SK-N-SH treated with all-trans-retinoic acid at 6 μM for 48 hours (cell line): ENCODE measurements at regions not wholly inside any gene's neighbourhood (a gene's known extent, or its start where the extent isn't known, plus 50 kb on each side); places are given as distances from the start of the nearest gene placed in this dataset.

Experiments used
- ATAC-seq: fragments of 200-7000 bp; cut with Tn5 transposase; 3 replicates; pipeline ENCODE4 v1.9.1; 2020; ENCODE audit warnings: mild to moderate bottlenecking, moderate library complexity
- CREB5 ChIP-seq: fragments of 250-450 bp; sonication (Bioruptor Pico); IDR thresholded peaks from 2 replicates; pipeline ENCODE4 v1.5.1; 2020; ENCODE audit warnings: low read depth, mild to moderate bottlenecking, moderate library complexity
- CSDC2 ChIP-seq: fragments of 250-450 bp; sonication (Bioruptor Pico); IDR thresholded peaks from 2 replicates; pipeline ENCODE4 v1.5.0; 2020; ENCODE audit warnings: mild to moderate bottlenecking, moderate library complexity
- CSRNP3 ChIP-seq: fragments of 250-450 bp; sonication (Bioruptor Pico); IDR thresholded peaks from 2 replicates; pipeline ENCODE4 v1.5.1; 2021; ENCODE audit warnings: mild to moderate bottlenecking, moderate library complexity
- ISL1 ChIP-seq: fragments of 250-450 bp; sonication (Bioruptor Pico); IDR thresholded peaks from 2 replicates; pipeline ENCODE4 v2.1.2; 2022; ENCODE audit warnings: mild to moderate bottlenecking, moderate library complexity
- OSR1 ChIP-seq: fragments of 250-450 bp; sonication (Bioruptor Pico); IDR thresholded peaks from 2 replicates; pipeline ENCODE4 v1.8.0; 2022; ENCODE audit warnings: moderate library complexity, mild to moderate bottlenecking, inconsistent platforms
- PATZ1 ChIP-seq: fragments of 250-450 bp; sonication (Bioruptor Pico); IDR thresholded peaks from 2 replicates; pipeline ENCODE4 v1.8.0; 2020; ENCODE audit warnings: mild to moderate bottlenecking, moderate library complexity, borderline replicate concordance
- POU6F1 ChIP-seq: fragments of 250-450 bp; sonication (Bioruptor Pico); IDR thresholded peaks from 2 replicates; pipeline ENCODE4 v1.8.0; 2021; ENCODE audit warnings: low read depth, mild to moderate bottlenecking, moderate library complexity, borderline replicate concordance
- PPARA ChIP-seq: fragments of 250-450 bp; sonication (Bioruptor Pico); IDR thresholded peaks from 2 replicates; pipeline ENCODE4 v1.5.0; 2020; ENCODE audit warnings: mild to moderate bottlenecking, borderline replicate concordance
- RARB ChIP-seq: fragments of 250-450 bp; sonication (Bioruptor Pico); IDR thresholded peaks from 2 replicates; pipeline ENCODE4 v1.8.0; 2021; ENCODE audit warnings: mild to moderate bottlenecking, moderate library complexity
- SNAI2 ChIP-seq: fragments of 250-450 bp; sonication (Bioruptor Pico); IDR thresholded peaks from 2 replicates; pipeline ENCODE4 v1.5.0; 2020; ENCODE audit warnings: mild to moderate bottlenecking, moderate library complexity
- TSHZ2 ChIP-seq: fragments of 250-450 bp; sonication (Bioruptor Pico); IDR thresholded peaks from 2 replicates; pipeline ENCODE4 v1.5.0; 2020; ENCODE audit warnings: mild to moderate bottlenecking, moderate library complexity
- ZC3H10 ChIP-seq: fragments of 250-450 bp; sonication (Bioruptor Pico); IDR thresholded peaks from 2 replicates; pipeline ENCODE4 v1.5.1; 2021; ENCODE audit warnings: mild to moderate bottlenecking, moderate library complexity
- ZFP3 ChIP-seq: fragments of 250-450 bp; sonication (Bioruptor Pico); IDR thresholded peaks from 2 replicates; pipeline ENCODE4 v1.5.0; 2020; ENCODE audit warnings: mild to moderate bottlenecking, moderate library complexity
- ZFP30 ChIP-seq: fragments of 450-650 bp; formaldehyde crosslinking; IDR thresholded peaks from 2 replicates; pipeline ENCODE4 v1.5.0; 2022; ENCODE audit warnings: mild to moderate bottlenecking, moderate library complexity
- ZNF565 ChIP-seq: fragments of 450-650 bp; formaldehyde crosslinking; conservative IDR thresholded peaks from 2 replicates; pipeline ENCODE4 v1.5.0; 2020; ENCODE audit warnings: low read depth, mild to moderate bottlenecking, moderate library complexity
- ZNF70 ChIP-seq: fragments of 450-650 bp; formaldehyde crosslinking; IDR thresholded peaks from 2 replicates; pipeline ENCODE4 v1.5.0; 2020; ENCODE audit warnings: mild to moderate bottlenecking, moderate library complexity

- TF ChIP-seq ISL1 (CRISPR knock-in tag) (no peak), RARB (CRISPR knock-in tag) (no peak), TSHZ2 (CRISPR knock-in tag) (no peak), ZC3H10 (CRISPR knock-in tag) (no peak), OSR1 (no peak), CSDC2 (CRISPR knock-in tag) (no peak)
- no peak for ATAC-seq
Measured at GRCh38 chr15:46178138-46178537, 543.3 kb downstream of the SQOR start.

- ATAC-seq, result no peak
Measured at GRCh38 chr15:46207341-46207740, 572.5 kb downstream of the SQOR start.

More at GRCh38 chr15:46207341-46207740, 572.5 kb downstream of the SQOR start:
- TF ChIP-seq PPARA (no peak), SNAI2 (CRISPR knock-in tag) (no peak), ZFP30 (CRISPR knock-in tag) (no peak), CREB5 (CRISPR knock-in tag) (no peak), CSRNP3 (CRISPR knock-in tag) (no peak), ZNF565 (no peak), ZC3H10 (CRISPR knock-in tag) (no peak), POU6F1 (CRISPR knock-in tag) (no peak), PATZ1 (CRISPR knock-in tag) (no peak), TSHZ2 (CRISPR knock-in tag) (no peak), ZFP3 (no peak), ZNF70 (no peak)
- TF ChIP-seq, all 23 proteins: peak for 0
